IMR-90 (cell line): ENCODE measurements at regions not wholly inside any gene's neighbourhood (a gene's known extent, or its start where the extent isn't known, plus 50 kb on each side); places are given as distances from the start of the nearest gene placed in this dataset.

ENCODE experiments used
- BHLHE40 ChIP-seq: fragments of 150-350 bp; IDR thresholded peaks from 2 replicates; pipeline ENCODE4 v1.6.1; 2016; ENCODE audit warnings: mild to moderate bottlenecking, low read depth, low read length
- CEBPB ChIP-seq: IDR thresholded peaks from 2 replicates; pipeline ENCODE4 v1.6.1; 2012; ENCODE audit warnings: low read depth, low read length, improper control_type of control experiment
- CHD1 ChIP-seq: IDR thresholded peaks from 2 replicates; pipeline ENCODE4 v1.6.1; 2012; ENCODE audit warnings: low read depth, low read length, improper control_type of control experiment
- POLR2A ChIP-seq: IDR thresholded peaks from 2 replicates; pipeline ENCODE4 v1.6.1; 2012; ENCODE audit warnings: mild to moderate bottlenecking, low read depth, low read length
- RAD21 ChIP-seq: IDR thresholded peaks from 2 replicates; pipeline ENCODE4 v1.6.1; 2012; ENCODE audit warnings: low read length, improper control_type of control experiment
- RCOR1 ChIP-seq: IDR thresholded peaks from 2 replicates; pipeline ENCODE4 v1.6.1; 2012; ENCODE audit warnings: mild to moderate bottlenecking, low read length, improper control_type of control experiment; ENCODE audit not compliant: insufficient replicate concordance
- RFX5 ChIP-seq: IDR thresholded peaks from 2 replicates; pipeline ENCODE4 v1.8.0; 2012; ENCODE audit warnings: low read depth, mild to moderate bottlenecking, low read length, moderate library complexity
- SMC3 ChIP-seq: fragments of 150-350 bp; IDR thresholded peaks from 2 replicates; pipeline ENCODE4 v1.6.1; 2016; ENCODE audit warnings: low read depth, mild to moderate bottlenecking, antibody characterized with exemption, low read length, moderate library complexity
- TF ChIP-seq, protein P1 (sequence below): conservative IDR thresholded peaks from 2 replicates; pipeline ENCODE4 v1.5.1; 2012; ENCODE audit warnings: mild to moderate bottlenecking, low read depth, low read length, improper control_type of control experiment
- TF ChIP-seq, protein P2 (sequence below): fragments of 150-350 bp; IDR thresholded peaks from 2 replicates; pipeline ENCODE4 v1.6.1; 2017; ENCODE audit warnings: mild to moderate bottlenecking, antibody characterized with exemption, low read length, low read depth

DNA sequence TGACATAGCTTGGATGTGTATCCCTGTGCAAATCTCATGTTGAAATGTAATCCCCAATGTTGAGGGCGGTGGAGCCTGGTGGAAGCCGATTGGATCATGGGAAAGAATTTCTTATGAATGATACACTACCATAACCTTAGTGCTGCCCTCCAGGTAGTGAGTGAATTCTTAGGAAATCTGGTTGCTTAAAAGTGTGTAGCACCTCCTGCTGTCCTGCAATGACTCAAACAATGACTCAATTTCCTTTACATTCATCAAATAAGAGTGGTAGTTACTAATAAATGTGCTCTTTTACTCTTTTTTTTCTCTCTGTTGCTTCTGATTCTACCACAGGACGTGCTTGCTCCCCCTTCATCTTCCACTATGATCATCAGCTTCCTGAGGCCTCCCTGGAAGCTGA lies 1696.0 kb upstream of the CDH9 start:
- TF ChIP-seq, protein P1, sequence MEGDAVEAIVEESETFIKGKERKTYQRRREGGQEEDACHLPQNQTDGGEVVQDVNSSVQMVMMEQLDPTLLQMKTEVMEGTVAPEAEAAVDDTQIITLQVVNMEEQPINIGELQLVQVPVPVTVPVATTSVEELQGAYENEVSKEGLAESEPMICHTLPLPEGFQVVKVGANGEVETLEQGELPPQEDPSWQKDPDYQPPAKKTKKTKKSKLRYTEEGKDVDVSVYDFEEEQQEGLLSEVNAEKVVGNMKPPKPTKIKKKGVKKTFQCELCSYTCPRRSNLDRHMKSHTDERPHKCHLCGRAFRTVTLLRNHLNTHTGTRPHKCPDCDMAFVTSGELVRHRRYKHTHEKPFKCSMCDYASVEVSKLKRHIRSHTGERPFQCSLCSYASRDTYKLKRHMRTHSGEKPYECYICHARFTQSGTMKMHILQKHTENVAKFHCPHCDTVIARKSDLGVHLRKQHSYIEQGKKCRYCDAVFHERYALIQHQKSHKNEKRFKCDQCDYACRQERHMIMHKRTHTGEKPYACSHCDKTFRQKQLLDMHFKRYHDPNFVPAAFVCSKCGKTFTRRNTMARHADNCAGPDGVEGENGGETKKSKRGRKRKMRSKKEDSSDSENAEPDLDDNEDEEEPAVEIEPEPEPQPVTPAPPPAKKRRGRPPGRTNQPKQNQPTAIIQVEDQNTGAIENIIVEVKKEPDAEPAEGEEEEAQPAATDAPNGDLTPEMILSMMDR: no peak
- TF ChIP-seq POLR2A (no peak), RFX5 (no peak), CHD1 (no peak), RCOR1 (no peak), CEBPB (no peak), BHLHE40 (no peak), RAD21 (no peak), SMC3 (no peak)
- TF ChIP-seq, protein P2, sequence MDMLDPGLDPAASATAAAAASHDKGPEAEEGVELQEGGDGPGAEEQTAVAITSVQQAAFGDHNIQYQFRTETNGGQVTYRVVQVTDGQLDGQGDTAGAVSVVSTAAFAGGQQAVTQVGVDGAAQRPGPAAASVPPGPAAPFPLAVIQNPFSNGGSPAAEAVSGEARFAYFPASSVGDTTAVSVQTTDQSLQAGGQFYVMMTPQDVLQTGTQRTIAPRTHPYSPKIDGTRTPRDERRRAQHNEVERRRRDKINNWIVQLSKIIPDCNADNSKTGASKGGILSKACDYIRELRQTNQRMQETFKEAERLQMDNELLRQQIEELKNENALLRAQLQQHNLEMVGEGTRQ: no peak
